ENCODE measurements at regions not wholly inside any gene's neighbourhood (a gene's known extent, or its start where the extent isn't known, plus 50 kb on each side); places are given as distances from the start of the nearest gene placed in this dataset.

DNA sequence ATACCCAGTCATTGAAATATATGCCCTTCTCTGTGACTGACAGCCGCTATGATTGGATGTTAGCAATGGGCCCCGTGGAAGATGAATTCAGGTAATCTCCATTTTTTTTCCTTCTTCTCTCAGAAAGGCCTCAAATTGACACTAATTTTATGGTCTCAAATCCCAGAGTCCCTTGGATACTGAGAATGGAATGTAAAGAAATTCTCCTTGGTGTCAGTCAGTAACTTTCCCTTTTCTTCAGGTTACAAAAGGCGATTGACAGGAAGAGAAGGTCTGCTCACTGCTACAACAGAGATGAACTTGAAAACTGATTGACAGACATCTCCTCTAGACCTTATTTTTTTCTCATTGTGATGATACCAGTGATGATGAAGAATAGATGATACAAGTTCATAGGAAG is 748.3 kb downstream of the MAT2B start:
- no peak for DNase-seq (ENCODE audit: low read depth, low spot score)
- no peaks in the 10 kb centered on the region for H3K36me3 ChIP-seq (ENCODE audit: insufficient read depth, low read length)
- H3K9me3 ChIP-seq (ENCODE audit: low read depth, low read length), result no peaks in the 10 kb centered on the region
- TF ChIP-seq EZH2 (IDR thresholded peaks at IDR 0.05) (no peak), FOXP2 (optimal IDR thresholded peaks at IDR 0.05; ENCODE audit: control extremely low read depth, extremely low read length, insufficient read depth) (no peak), POLR2AphosphoS5 (IDR thresholded peaks at IDR 0.05; ENCODE audit: borderline replicate concordance, low read depth, low read length) (no peak)
- H3K9ac ChIP-seq (ENCODE audit: insufficient read length), result no peak overlapping the region
- H3K27ac ChIP-seq, result no peak overlapping the region
- H3K4me3 ChIP-seq, result no peak overlapping the region

DNA sequence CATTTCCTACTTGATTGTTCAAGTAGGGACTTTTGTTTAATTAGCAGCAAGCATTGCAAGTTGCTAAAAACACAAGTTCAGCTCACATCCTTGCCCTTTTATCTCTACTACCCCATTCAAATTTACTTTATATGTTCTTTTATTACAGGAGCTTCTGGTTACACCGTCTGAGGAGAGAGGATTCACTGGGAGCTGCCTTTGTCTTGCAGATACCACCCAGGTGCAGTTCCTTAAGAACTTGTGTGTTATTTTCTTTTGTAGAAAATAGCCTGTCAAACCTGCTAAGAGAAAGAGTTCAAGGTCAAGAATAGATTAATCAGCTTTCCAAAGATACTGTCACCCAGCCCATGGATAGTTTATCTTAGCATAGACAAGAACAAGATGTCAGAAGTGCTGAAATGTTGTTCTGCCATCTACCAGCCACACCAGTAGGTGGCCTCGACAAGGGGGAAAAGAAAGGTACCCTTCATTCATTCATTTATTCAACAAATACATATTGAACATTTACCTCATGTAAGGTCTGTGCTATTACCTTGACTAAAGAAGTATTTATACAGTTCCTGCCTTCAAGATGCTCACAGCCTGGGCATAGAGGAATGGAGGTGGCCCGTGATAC is 750.3 kb downstream of the MAT2B start:
- no peak for TF ChIP-seq FOXP2 (optimal IDR thresholded peaks at IDR 0.05; ENCODE audit: control extremely low read depth, extremely low read length, insufficient read depth)
- no peak for TF ChIP-seq EZH2 (IDR thresholded peaks at IDR 0.05)
- no peak for TF ChIP-seq POLR2AphosphoS5 (IDR thresholded peaks at IDR 0.05; ENCODE audit: borderline replicate concordance, low read depth, low read length)
- H3K27ac ChIP-seq, result no peak overlapping the region
- H3K9ac ChIP-seq (ENCODE audit: insufficient read length), result no peak overlapping the region
- H3K4me3 ChIP-seq, result no peak overlapping the region
- no peaks in the 10 kb centered on the region for H3K9me3 ChIP-seq (ENCODE audit: low read depth, low read length)
- no peak for DNase-seq (ENCODE audit: low read depth, low spot score)
- H3K36me3 ChIP-seq (ENCODE audit: insufficient read depth, low read length), result no peaks in the 10 kb centered on the region

GRCh38 chr5:164256351-164256750 is 750.9 kb downstream of the MAT2B start:
- H3K9me3 ChIP-seq (ENCODE audit: low read depth, low read length), result no peaks in the 10 kb centered on the region
- TF ChIP-seq FOXP2 (optimal IDR thresholded peaks at IDR 0.05; ENCODE audit: control extremely low read depth, extremely low read length, insufficient read depth), result no peak
- TF ChIP-seq POLR2AphosphoS5 (IDR thresholded peaks at IDR 0.05; ENCODE audit: borderline replicate concordance, low read depth, low read length), result no peak
- no peak for TF ChIP-seq EZH2 (IDR thresholded peaks at IDR 0.05)
- no peak overlapping the region for H3K9ac ChIP-seq (ENCODE audit: insufficient read length)
- no peak overlapping the region for H3K27ac ChIP-seq
- no peak for DNase-seq (ENCODE audit: low read depth, low spot score)
- no peak overlapping the region for H3K4me3 ChIP-seq
- no peaks in the 10 kb centered on the region for H3K36me3 ChIP-seq (ENCODE audit: insufficient read depth, low read length)

DNA sequence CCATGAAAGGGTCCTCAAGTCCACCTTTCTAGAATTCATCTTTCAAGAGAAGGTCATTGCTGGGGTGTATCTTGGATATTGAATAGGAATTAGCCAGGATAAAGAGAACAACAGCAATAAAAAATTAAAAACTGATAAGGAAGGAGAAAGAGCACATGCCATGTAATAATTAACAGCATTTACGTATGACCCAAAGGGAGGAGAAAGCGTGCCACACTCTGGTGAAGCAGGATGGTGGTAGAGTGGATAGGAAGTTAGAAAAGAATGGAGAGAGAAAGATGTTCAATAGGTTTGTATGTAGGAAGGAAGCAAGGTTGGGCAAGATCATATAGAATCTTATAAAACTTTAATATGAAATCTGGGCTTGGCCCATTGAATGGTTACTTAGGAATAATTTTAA is 751.5 kb downstream of the MAT2B start:
- Histone ChIP-seq H3K9ac (ENCODE audit: insufficient read length) (no peak overlapping the region), H3K27ac (no peak overlapping the region), H3K4me3 (no peak overlapping the region), H3K9me3 (ENCODE audit: low read depth, low read length) (no peaks in the 10 kb centered on the region), H3K36me3 (ENCODE audit: insufficient read depth, low read length) (no peaks in the 10 kb centered on the region)
- DNase-seq (ENCODE audit: low read depth, low spot score), result no peak
- no peak for TF ChIP-seq EZH2 (IDR thresholded peaks at IDR 0.05)
- no peak for TF ChIP-seq POLR2AphosphoS5 (IDR thresholded peaks at IDR 0.05; ENCODE audit: borderline replicate concordance, low read depth, low read length)
- TF ChIP-seq FOXP2 (optimal IDR thresholded peaks at IDR 0.05; ENCODE audit: control extremely low read depth, extremely low read length, insufficient read depth), result no peak

GRCh38 chr5:164265566-164265965 is 760.1 kb downstream of the MAT2B start:
- no peak for DNase-seq (ENCODE audit: low read depth, low spot score)
- no peak overlapping the region for H3K27ac ChIP-seq
- TF ChIP-seq EZH2 (IDR thresholded peaks at IDR 0.05), result no peak
- TF ChIP-seq FOXP2 (optimal IDR thresholded peaks at IDR 0.05; ENCODE audit: control extremely low read depth, extremely low read length, insufficient read depth), result no peak
- TF ChIP-seq POLR2AphosphoS5 (IDR thresholded peaks at IDR 0.05; ENCODE audit: borderline replicate concordance, low read depth, low read length), result no peak

GRCh38 chr5:164266571-164266970 is 761.2 kb downstream of the MAT2B start:
- TF ChIP-seq EZH2 (IDR thresholded peaks at IDR 0.05) (no peak), FOXP2 (optimal IDR thresholded peaks at IDR 0.05; ENCODE audit: control extremely low read depth, extremely low read length, insufficient read depth) (no peak), POLR2AphosphoS5 (IDR thresholded peaks at IDR 0.05; ENCODE audit: borderline replicate concordance, low read depth, low read length) (no peak)

More at GRCh38 chr5:164265566-164265965, 760.1 kb downstream of the MAT2B start:
- Histone ChIP-seq H3K4me3 (no peak overlapping the region), H3K9ac (ENCODE audit: insufficient read length) (no peak overlapping the region), H3K9me3 (ENCODE audit: low read depth, low read length) (no peaks in the 10 kb centered on the region), H3K36me3 (ENCODE audit: insufficient read depth, low read length) (no peaks in the 10 kb centered on the region)

GRCh38 chr5:164277720-164278119 is 772.3 kb downstream of the MAT2B start:
- H3K4me3 ChIP-seq, result no peak overlapping the region
- DNase-seq (ENCODE audit: low read depth, low spot score), result no peak
- H3K9ac ChIP-seq (ENCODE audit: insufficient read length), result no peak overlapping the region
- H3K36me3 ChIP-seq (ENCODE audit: insufficient read depth, low read length), result no peaks in the 10 kb centered on the region
- no peaks in the 10 kb centered on the region for H3K9me3 ChIP-seq (ENCODE audit: low read depth, low read length)
- TF ChIP-seq EZH2 (IDR thresholded peaks at IDR 0.05) (no peak), POLR2AphosphoS5 (IDR thresholded peaks at IDR 0.05; ENCODE audit: borderline replicate concordance, low read depth, low read length) (no peak), FOXP2 (optimal IDR thresholded peaks at IDR 0.05; ENCODE audit: control extremely low read depth, extremely low read length, insufficient read depth) (no peak)
- no peak overlapping the region for H3K27ac ChIP-seq

More at GRCh38 chr5:164266571-164266970, 761.2 kb downstream of the MAT2B start:
- no peak for DNase-seq (ENCODE audit: low read depth, low spot score)
- Histone ChIP-seq H3K27ac (no peak overlapping the region), H3K4me3 (no peak overlapping the region), H3K36me3 (ENCODE audit: insufficient read depth, low read length) (no peaks in the 10 kb centered on the region), H3K9ac (ENCODE audit: insufficient read length) (no peak overlapping the region), H3K9me3 (ENCODE audit: low read depth, low read length) (no peaks in the 10 kb centered on the region)

- Histone ChIP-seq H3K9me3 (ENCODE audit: low read depth, low read length) (no peaks in the 10 kb centered on the region), H3K27ac (no peak overlapping the region), H3K4me3 (no peak overlapping the region)
Observed at GRCh38 chr5:164289526-164289925, 784.1 kb downstream of the MAT2B start.

More at GRCh38 chr5:164289526-164289925, 784.1 kb downstream of the MAT2B start:
- H3K36me3 ChIP-seq (ENCODE audit: insufficient read depth, low read length), result no peaks in the 10 kb centered on the region
- TF ChIP-seq POLR2AphosphoS5 (IDR thresholded peaks at IDR 0.05; ENCODE audit: borderline replicate concordance, low read depth, low read length), result no peak
- TF ChIP-seq FOXP2 (optimal IDR thresholded peaks at IDR 0.05; ENCODE audit: control extremely low read depth, extremely low read length, insufficient read depth), result no peak
- TF ChIP-seq EZH2 (IDR thresholded peaks at IDR 0.05), result no peak
- H3K9ac ChIP-seq (ENCODE audit: insufficient read length), result no peak overlapping the region
- no peak for DNase-seq (ENCODE audit: low read depth, low spot score)
